Neural cell (in vitro differentiated cells): ENCODE measurements at regions not wholly inside any gene's neighbourhood (a gene's known extent, or its start where the extent isn't known, plus 50 kb on each side); places are given as distances from the start of the nearest gene placed in this dataset.

Experiments used
- H2AFZ ChIP-seq: fragments of 200-600, 300-800 bp; sonication (generic), shearing (Covaris generic); 2 replicates; pipeline ENCODE4 v1.6.0; 2014; ENCODE audit warnings: low read depth, mild to moderate bottlenecking, antibody characterized with exemption, low read length, moderate library complexity
- H3F3A ChIP-seq: fragments of 200-600 bp; shearing (Covaris generic); 2 replicates; pipeline ENCODE4 v1.6.1; 2016; ENCODE audit warnings: mild to moderate bottlenecking, moderate library complexity, mixed read lengths, antibody characterized with exemption, low read length; ENCODE audit not compliant: insufficient read depth, poor library complexity, severe bottlenecking
- H3K27ac ChIP-seq: fragments of 200-600, 300-800 bp; sonication (generic), shearing (Covaris generic); 2 replicates; pipeline ENCODE4 v1.5.1; 2014; ENCODE audit warnings: mild to moderate bottlenecking, low read length, moderate library complexity
- H3K27me3 ChIP-seq: fragments of 300-800, 200-600 bp; sonication (generic), shearing (Covaris generic); 2 replicates; pipeline ENCODE4 v1.6.0; 2014; ENCODE audit warnings: mild to moderate bottlenecking, low read depth, low read length, moderate library complexity; ENCODE audit not compliant: insufficient read depth
- H3K36me3 ChIP-seq: fragments of 300-800, 200-600 bp; sonication (generic), shearing (Covaris generic); 2 replicates; pipeline ENCODE4 v1.5.1; 2014; ENCODE audit warnings: mild to moderate bottlenecking, antibody characterized with exemption, low read length, moderate library complexity; ENCODE audit not compliant: insufficient read depth
- H3K4me2 ChIP-seq: fragments of 300-800, 200-600 bp; sonication (generic), shearing (Covaris generic); 2 replicates; pipeline ENCODE4 v1.6.0; 2014; ENCODE audit warnings: mild to moderate bottlenecking, low read length
- H3K4me3 ChIP-seq: fragments of 300-800, 200-600 bp; sonication (generic), shearing (Covaris generic); 2 replicates; pipeline ENCODE4 v1.5.1; 2014; ENCODE audit warnings: mild to moderate bottlenecking, low read length, moderate library complexity
- H3K79me2 ChIP-seq: fragments of 200-600 bp; shearing (Covaris generic); replicated peaks from 2 replicates; pipeline ENCODE4 v1.6.0; 2014; ENCODE audit warnings: mild to moderate bottlenecking, low read length, moderate library complexity; ENCODE audit not compliant: insufficient read depth
- H3K9ac ChIP-seq: fragments of 300-800, 200-600 bp; sonication (generic), shearing (Covaris generic); 2 replicates; pipeline ENCODE4 v1.6.1; 2016; ENCODE audit warnings: mild to moderate bottlenecking, low read length, mixed read lengths
- H3K9me2 ChIP-seq: fragments of 200-600 bp; shearing (Covaris generic); 2 replicates; pipeline ENCODE4 v1.6.1; 2016; ENCODE audit warnings: mild to moderate bottlenecking, low read length, mixed read lengths; ENCODE audit not compliant: insufficient read depth
- H3K9me3 ChIP-seq: fragments of 200-600, 300-800 bp; sonication (generic), shearing (Covaris generic); 2 replicates; pipeline ENCODE4 v1.6.1; 2016; ENCODE audit warnings: mild to moderate bottlenecking, mixed run types, low read length, moderate library complexity, mixed read lengths
- H4K20me1 ChIP-seq: fragments of 200-600 bp; shearing (Covaris generic); 2 replicates; pipeline ENCODE4 v1.6.1; 2016; ENCODE audit warnings: mild to moderate bottlenecking, mixed run types; ENCODE audit not compliant: insufficient read depth
- CTCF ChIP-seq: fragments of 450-650 bp; IDR thresholded peaks from 2 replicates; pipeline ENCODE4 v1.5.1; 2014; ENCODE audit warnings: antibody characterized with exemption, mild to moderate bottlenecking, moderate library complexity; ENCODE audit not compliant: poor library complexity, severe bottlenecking
- EP300 ChIP-seq: fragments of 450-650 bp; conservative IDR thresholded peaks from 2 replicates; pipeline ENCODE4 v1.6.1; 2014; ENCODE audit warnings: antibody characterized with exemption, mild to moderate bottlenecking, moderate library complexity; ENCODE audit not compliant: poor library complexity, severe bottlenecking
- EZH2 ChIP-seq: fragments of 200-600, 300-800 bp; shearing (Covaris generic), sonication (generic); IDR thresholded peaks from 2 replicates; pipeline ENCODE4 v1.6.1; 2014; ENCODE audit warnings: antibody characterized with exemption, low read length, borderline replicate concordance, mild to moderate bottlenecking; ENCODE audit not compliant: insufficient read depth, poor library complexity, severe bottlenecking
- MXI1 ChIP-seq: fragments of 450-650 bp; conservative IDR thresholded peaks from 2 replicates; pipeline ENCODE4 v1.6.1; 2014; ENCODE audit warnings: antibody characterized with exemption, mild to moderate bottlenecking; ENCODE audit not compliant: poor library complexity, severe bottlenecking
- POLR2AphosphoS5 ChIP-seq: IDR thresholded peaks from 2 replicates; pipeline ENCODE4 v1.6.1; 2012
- RAD21 ChIP-seq: fragments of 450-650 bp; conservative IDR thresholded peaks from 2 replicates; pipeline ENCODE4 v1.6.1; 2014; ENCODE audit warnings: antibody characterized with exemption, mild to moderate bottlenecking, moderate library complexity
- REST ChIP-seq: IDR thresholded peaks from 2 replicates; pipeline ENCODE4 v1.6.1; 2012; ENCODE audit warnings: borderline replicate concordance
- SMC3 ChIP-seq: fragments of 450-650 bp; conservative IDR thresholded peaks from 2 replicates; pipeline ENCODE4 v1.6.1; 2014; ENCODE audit warnings: antibody characterized with exemption, mild to moderate bottlenecking, moderate library complexity; ENCODE audit not compliant: poor library complexity
- TAF1 ChIP-seq: IDR thresholded peaks from 2 replicates; pipeline ENCODE4 v1.6.1; 2012; ENCODE audit warnings: low read depth

- H3K36me3 ChIP-seq, result no peaks in the 10 kb centered on the region
- no peak overlapping the region for H3K27ac ChIP-seq
- H3F3A ChIP-seq, result no peaks in the 10 kb centered on the region
- H3K79me2 ChIP-seq, result no peaks in the 10 kb centered on the region
- H2AFZ ChIP-seq, result no peak overlapping the region
- H3K4me3 ChIP-seq, result no peak overlapping the region
- H3K9me2 ChIP-seq, result no peaks in the 10 kb centered on the region
- no peak overlapping the region for H3K4me2 ChIP-seq
- H3K9ac ChIP-seq, result no peak overlapping the region
- TF ChIP-seq TAF1 (no peak), MXI1 (no peak), EP300 (no peak), REST (no peak)
- no peaks in the 10 kb centered on the region for H3K27me3 ChIP-seq
- H4K20me1 ChIP-seq, result no peaks in the 10 kb centered on the region
- H3K9me3 ChIP-seq, result no peaks in the 10 kb centered on the region
Observed at GRCh38 chr20:58575776-58576602, 60.8 kb upstream of the APCDD1L start.

GRCh38 chr20:58574469-58574868 lies 59.3 kb upstream of the APCDD1L start:
- H3K9me3 ChIP-seq, result no peaks in the 10 kb centered on the region
- no peak overlapping the region for H3K4me2 ChIP-seq
- H3K9me2 ChIP-seq, result no peaks in the 10 kb centered on the region
- no peak overlapping the region for H2AFZ ChIP-seq
- no peaks in the 10 kb centered on the region for H4K20me1 ChIP-seq
- H3K4me3 ChIP-seq, result no peak overlapping the region
- no peaks in the 10 kb centered on the region for H3F3A ChIP-seq
- H3K27me3 ChIP-seq, result no peaks in the 10 kb centered on the region
- H3K79me2 ChIP-seq, result no peaks in the 10 kb centered on the region
- no peak overlapping the region for H3K27ac ChIP-seq
- no peaks in the 10 kb centered on the region for H3K36me3 ChIP-seq
- H3K9ac ChIP-seq, result no peak overlapping the region
- TF ChIP-seq RAD21 (no peak), EP300 (no peak), MXI1 (no peak), POLR2AphosphoS5 (no peak), SMC3 (no peak), TAF1 (no peak), CTCF (no peak), REST (no peak), EZH2 (no peak)
